ENCODE measurements at regions not wholly inside any gene's neighbourhood (a gene's known extent, or its start where the extent isn't known, plus 50 kb on each side); places are given as distances from the start of the nearest gene placed in this dataset.
"Not testable (repeated sequence)": the region's sequence is repeated elsewhere in the genome, so short reads cannot be mapped to it uniquely, and the experiment has no call there.

- no peak for DNase-seq
Observed at GRCh38 chr1:90274376-90274775, 279.5 kb downstream of the ZNF326 start.

GRCh38 chr1:90273241-90273774, 278.4 kb downstream of the ZNF326 start:
- no peak for DNase-seq

GRCh38 chr1:90262791-90263190, 267.9 kb downstream of the ZNF326 start:
- no peak for DNase-seq

GRCh38 chr1:90262286-90262685, 267.4 kb downstream of the ZNF326 start:
- DNase-seq: no peak

- no peak for DNase-seq
Observed at GRCh38 chr1:90246069-90246468, 251.2 kb downstream of the ZNF326 start.

- no peak for DNase-seq
Observed at GRCh38 chr1:90236493-90236892, 241.6 kb downstream of the ZNF326 start.

- DNase-seq: no peak
Observed at GRCh38 chr1:90223401-90223800, 228.5 kb downstream of the ZNF326 start.

GRCh38 chr1:90220941-90221693, 226.2 kb downstream of the ZNF326 start:
- no peak for DNase-seq

- DNase-seq: no peak
Observed at GRCh38 chr1:90220496-90220895, 225.6 kb downstream of the ZNF326 start.

GRCh38 chr1:90219166-90219871, 224.4 kb downstream of the ZNF326 start:
- DNase-seq: not testable (repeated sequence)

GRCh38 chr1:90210633-90211491, 216.0 kb downstream of the ZNF326 start:
- no peak for DNase-seq

GRCh38 chr1:90208949-90209348, 214.0 kb downstream of the ZNF326 start:
- DNase-seq: no peak

- DNase-seq: no peak
Observed at GRCh38 chr1:90206260-90206659, 211.3 kb downstream of the ZNF326 start.

GRCh38 chr1:90204780-90205179, 209.9 kb downstream of the ZNF326 start:
- DNase-seq: no peak

- DNase-seq: no peak
Observed at GRCh38 chr1:90204023-90204590, 209.2 kb downstream of the ZNF326 start.

GRCh38 chr1:90201467-90202358, 206.8 kb downstream of the ZNF326 start:
- DNase-seq: no peak

GRCh38 chr1:90200646-90201205, 205.8 kb downstream of the ZNF326 start:
- DNase-seq: no peak

GRCh38 chr1:90198616-90199332, 203.9 kb downstream of the ZNF326 start:
- DNase-seq: no peak

GRCh38 chr1:90193116-90193515, 198.2 kb downstream of the ZNF326 start:
- DNase-seq: no peak

- DNase-seq: no peak
Observed at GRCh38 chr1:90192408-90192807, 197.5 kb downstream of the ZNF326 start.

- DNase-seq: no peak
Observed at GRCh38 chr1:90190523-90190922, 195.6 kb downstream of the ZNF326 start.

Data from fibroblast of skin of right biceps (primary cell).